Pancreas (tissue), 10 donors: ENCODE measurements at regions not wholly inside any gene's neighbourhood (a gene's known extent, or its start where the extent isn't known, plus 50 kb on each side); places are given as distances from the start of the nearest gene placed in this dataset.

Experiments
- ATAC-seq, 4 donors: fragments of 200-7000 bp; cut with Tn5 transposase; one replicate each; pipeline versions ENCODE4 v1.8.0 to v1.9.1; 2020; ENCODE audit warnings: mild to moderate bottlenecking in 4 of 4, moderate library complexity in 4 of 4
- DNase-seq, 6 donors: peaks; one replicate each; pipeline ENCODE4 v3.0.0-alpha.2; 2020
- FAIRE-seq: peaks from 2 replicates; lab custom pipeline; 2012; peaks lifted over from hg19 to GRCh38; lab: Jason Lieb, UNC
- H3K27ac ChIP-seq, 4 donors: fragments of 200-600 bp; sonication (generic); 1 replicate in 3 of 4; 2 replicates in 1 of 4; pipeline versions ENCODE4 v1.5.0 to v1.8.0; 2020
- H3K27me3 ChIP-seq, 4 donors: fragments of 200-600 bp; one replicate each; pipeline ENCODE4 v1.8.0; 2021
- H3K36me3 ChIP-seq, 3 donors: fragments of 200-600 bp; sonication (generic) in 1 of 3; one replicate each; pipeline versions ENCODE4 v1.5.0 to v1.8.0; 2020 to 2021
- H3K4me1 ChIP-seq, 3 donors: fragments of 200-600 bp; one replicate each; pipeline ENCODE4 v1.8.0; 2021
- H3K4me3 ChIP-seq, 4 donors: fragments of 200-600 bp; sonication (generic) in 2 of 4; one replicate each; pipeline versions ENCODE4 v1.5.0 to v1.8.0; 2020 to 2021
- H3K9me3 ChIP-seq, 4 donors: fragments of 200-600 bp; one replicate each; pipeline ENCODE4 v1.8.0; 2021
- CTCF ChIP-seq, 4 donors: fragments of 200-600 bp; sonication (generic) in 3 of 4; IDR thresholded peaks; one replicate each; pipeline versions ENCODE4 v1.5.0 to v1.8.0; 2021; ENCODE audit warnings: antibody characterized with exemption in 4 of 4
- WGBS, 2 donors: extraction: QIAGEN DNeasy Blood & Tissue Kit; methylation state at CpG; one replicate each; pipeline ENCODE4 v1.1.7; 2013; 5-methylcytosine and 5-hydroxymethylcytosine counted together
- intact Hi-C, 3 donors: fragments of 100-400 bp; cut with DNase I; formaldehyde crosslinking; loops; one replicate each; pipeline versions ENCODE4 v1.11.1 to v1.14.2; 2022
- donor health status: healthy with polysubstance abuse.
- donor health status: DM: no; HTN: no; CAD: no; lungs with moderate emphysema.
- donor health status: DM: no; HTN: no; CAD: no.
- donor health status: control.
- donor health status: control.
- donor health status: Bipolar disorder and iron deficiency.
- donor health status: DM: yes; HTN: yes; CAD: no.
- donor health status: DM: no; HTN: no; CAD: no.
- donor health status: DM: no; HTN: no; CAD: no.
- donor health status: DM: yes; HTN: yes; CAD: no.

GRCh38 chr1:29593601-29594382, 357.5 kb downstream of the PTPRU start:
- 65 to 76% methylated on average over 4 of the region's 4 CpGs for WGBS, 2 donors
- DNase-seq = no peak
- no peak for FAIRE-seq
- Histone ChIP-seq H3K9me3 (no peaks in the 10 kb centered on the region), H3K4me3 (no peak overlapping the region), H3K36me3 (no peaks in the 10 kb centered on the region), H3K4me1 (no peaks in the 10 kb centered on the region), H3K27ac (no peak overlapping the region), H3K27me3 (no peaks in the 10 kb centered on the region)
- intact Hi-C loops = no loop called here
- no peak for ATAC-seq
- TF ChIP-seq CTCF (IDR thresholded peaks at IDR 0.05) = no peak

GRCh38 chr1:29592731-29593130, 356.4 kb downstream of the PTPRU start:
- Histone ChIP-seq H3K36me3 (no peaks in the 10 kb centered on the region), H3K4me3 (no peak overlapping the region), H3K27me3 (no peaks in the 10 kb centered on the region), H3K27ac (no peak overlapping the region), H3K9me3 (no peaks in the 10 kb centered on the region), H3K4me1 (no peaks in the 10 kb centered on the region)
- DNase-seq (no peak), FAIRE-seq (no peak), ATAC-seq (no peak)
- no peak for TF ChIP-seq CTCF (IDR thresholded peaks at IDR 0.05)
- WGBS, 2 donors = 53 to 63% methylated on average over 5 of the region's 5 CpGs
- intact Hi-C loops = no loop called here

- DNase-seq = no peak
Measured at GRCh38 chr1:29592261-29592615, 355.9 kb downstream of the PTPRU start.

GRCh38 chr1:29591601-29592260, 355.4 kb downstream of the PTPRU start:
- no peaks in the 10 kb centered on the region for H3K9me3 ChIP-seq
- TF ChIP-seq CTCF (IDR thresholded peaks at IDR 0.05) = no peak
- no peaks in the 10 kb centered on the region for H3K4me1 ChIP-seq
- no peaks in the 10 kb centered on the region for H3K27me3 ChIP-seq
- FAIRE-seq (no peak), ATAC-seq (no peak), DNase-seq (no peak)
- intact Hi-C loops = no loop called here
- no peaks in the 10 kb centered on the region for H3K36me3 ChIP-seq
- 60 to 69% methylated on average over 13 of the region's 13 CpGs for WGBS, 2 donors
- H3K4me3 ChIP-seq = no peak overlapping the region
- H3K27ac ChIP-seq = no peak overlapping the region

More at GRCh38 chr1:29592261-29592615, 355.9 kb downstream of the PTPRU start:
- intact Hi-C loops = no loop called here
- Histone ChIP-seq H3K4me1 (no peaks in the 10 kb centered on the region), H3K4me3 (no peak overlapping the region), H3K27ac (no peak overlapping the region), H3K9me3 (no peaks in the 10 kb centered on the region), H3K36me3 (no peaks in the 10 kb centered on the region), H3K27me3 (no peaks in the 10 kb centered on the region)
- ATAC-seq = no peak
- 66 to 81% methylated on average over 6 of the region's 6 CpGs for WGBS, 2 donors
- FAIRE-seq = no peak
- no peak for TF ChIP-seq CTCF (IDR thresholded peaks at IDR 0.05)
